ENCODE measurements at regions not wholly inside any gene's neighbourhood (a gene's known extent, or its start where the extent isn't known, plus 50 kb on each side); places are given as distances from the start of the nearest gene placed in this dataset.
A peak's percentile ranks its signal among the peaks of the same experiment; 100 is the strongest.
"Not testable (repeated sequence)": the region's sequence is repeated elsewhere in the genome, so short reads cannot be mapped to it uniquely, and the experiment has no call there.

- DNase-seq (ENCODE audit: low spot score): no peak
Measured at GRCh38 chr6:27854421-27854820, 57.8 kb downstream of the OR2B2 start.

- no peak for DNase-seq (ENCODE audit: low spot score)
Measured at GRCh38 chr6:27851440-27851839, 60.8 kb downstream of the OR2B2 start.

DNA sequence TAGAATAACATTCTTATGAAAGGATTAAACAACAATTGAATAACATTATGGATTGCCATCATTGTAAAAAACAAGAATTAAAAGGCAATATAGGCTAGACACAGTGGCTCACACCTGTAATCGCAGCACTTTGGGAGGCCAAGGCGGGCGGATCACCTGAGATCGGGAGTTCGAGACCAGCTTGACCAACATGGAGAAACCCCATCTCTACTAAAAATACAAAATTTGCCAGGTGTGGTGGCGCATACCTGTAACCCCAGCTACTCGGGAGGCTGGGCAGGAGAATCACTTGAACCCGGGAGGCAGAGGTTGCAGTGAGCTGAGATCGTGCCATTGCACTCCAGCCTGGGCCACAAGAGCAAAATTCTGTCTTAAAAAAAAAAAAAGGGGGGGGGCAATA is 63.2 kb downstream of the OR2B2 start:
- DNase-seq (ENCODE audit: low spot score): not testable (repeated sequence)

DNA sequence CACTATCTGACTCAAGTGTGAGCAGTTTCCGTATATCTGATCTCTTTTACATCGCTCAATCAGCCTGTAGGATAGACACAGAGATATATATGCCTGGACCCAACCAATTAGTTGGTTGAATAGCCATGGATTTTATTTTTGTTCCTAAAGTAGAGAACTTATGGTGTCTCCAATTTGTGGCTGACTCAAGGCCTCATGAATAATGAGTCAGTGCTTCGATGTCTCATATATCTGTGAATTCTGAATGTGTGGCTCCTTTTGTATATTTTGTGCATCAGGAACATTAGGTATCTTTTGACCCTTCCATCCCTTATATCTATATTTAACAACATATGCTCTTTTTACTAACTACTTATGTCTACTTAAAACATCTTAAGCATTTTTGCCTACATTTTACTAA is 64.5 kb downstream of the OR2B2 start:
- no peak for DNase-seq (ENCODE audit: low spot score)

DNA sequence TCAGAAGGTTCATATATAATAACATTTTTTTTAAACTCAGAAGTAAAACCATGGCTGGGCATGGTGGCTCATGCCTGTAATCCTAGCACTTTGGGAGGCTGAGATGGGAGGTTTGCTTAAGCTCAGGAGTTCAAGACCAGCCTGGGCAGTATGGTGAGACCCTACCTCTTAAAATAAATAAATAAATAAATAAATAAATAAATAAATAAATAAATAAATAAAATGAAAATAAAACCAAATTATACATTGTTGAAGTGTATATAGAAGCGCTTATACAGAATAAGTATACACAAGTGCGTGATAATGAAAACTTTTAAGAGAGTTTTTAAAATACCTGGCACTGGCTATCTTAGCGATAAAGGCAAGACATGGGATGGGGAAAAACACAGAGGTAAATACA is 71.6 kb downstream of the OR2B2 start:
- DNase-seq (ENCODE audit: low spot score): no peak

DNA sequence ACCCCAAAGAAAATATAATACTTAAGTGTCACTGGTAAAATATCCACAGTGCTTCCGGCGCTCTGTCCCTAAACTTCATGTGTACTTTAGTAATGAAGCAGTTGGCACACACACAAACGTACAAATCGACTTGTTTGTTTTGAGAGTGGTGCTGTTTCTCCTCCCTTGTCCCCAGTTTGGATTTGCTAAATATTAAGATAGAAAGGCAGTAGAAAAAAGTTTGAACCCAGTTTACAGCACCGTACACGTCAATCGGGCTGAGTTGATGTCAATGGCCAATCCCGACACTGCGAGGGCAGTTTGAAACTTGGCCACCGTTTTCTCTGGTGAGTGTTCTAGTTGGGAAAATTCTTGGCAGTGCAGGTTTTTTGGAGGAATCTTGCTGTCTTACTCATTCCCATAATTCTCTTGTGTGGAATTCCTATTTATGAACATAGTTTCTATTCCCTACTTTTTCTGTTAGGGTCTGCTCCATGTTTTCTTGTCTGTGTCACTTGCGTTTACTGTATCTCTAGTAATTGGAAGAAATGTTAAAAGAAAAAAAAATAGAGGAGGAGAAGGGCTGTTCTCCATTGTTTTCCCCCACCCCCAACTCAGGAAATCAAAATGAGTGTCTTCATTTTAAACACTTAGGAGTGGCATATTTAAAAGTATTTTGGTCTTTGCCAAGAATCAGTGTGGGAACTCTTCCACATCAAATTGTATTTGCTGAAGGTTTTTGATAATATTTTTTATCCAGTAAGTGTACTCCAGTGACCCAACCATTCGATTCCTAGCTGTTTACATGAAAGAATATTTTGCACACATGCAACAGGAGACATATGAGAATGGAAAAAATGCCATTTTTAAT is 72.3 kb downstream of the OR2B2 start:
- DNase-seq (ENCODE audit: low spot score): peak; percentile 19

- DNase-seq (ENCODE audit: low spot score): no peak
Measured at GRCh38 chr6:27838945-27839625, 73.1 kb downstream of the OR2B2 start.

DNA sequence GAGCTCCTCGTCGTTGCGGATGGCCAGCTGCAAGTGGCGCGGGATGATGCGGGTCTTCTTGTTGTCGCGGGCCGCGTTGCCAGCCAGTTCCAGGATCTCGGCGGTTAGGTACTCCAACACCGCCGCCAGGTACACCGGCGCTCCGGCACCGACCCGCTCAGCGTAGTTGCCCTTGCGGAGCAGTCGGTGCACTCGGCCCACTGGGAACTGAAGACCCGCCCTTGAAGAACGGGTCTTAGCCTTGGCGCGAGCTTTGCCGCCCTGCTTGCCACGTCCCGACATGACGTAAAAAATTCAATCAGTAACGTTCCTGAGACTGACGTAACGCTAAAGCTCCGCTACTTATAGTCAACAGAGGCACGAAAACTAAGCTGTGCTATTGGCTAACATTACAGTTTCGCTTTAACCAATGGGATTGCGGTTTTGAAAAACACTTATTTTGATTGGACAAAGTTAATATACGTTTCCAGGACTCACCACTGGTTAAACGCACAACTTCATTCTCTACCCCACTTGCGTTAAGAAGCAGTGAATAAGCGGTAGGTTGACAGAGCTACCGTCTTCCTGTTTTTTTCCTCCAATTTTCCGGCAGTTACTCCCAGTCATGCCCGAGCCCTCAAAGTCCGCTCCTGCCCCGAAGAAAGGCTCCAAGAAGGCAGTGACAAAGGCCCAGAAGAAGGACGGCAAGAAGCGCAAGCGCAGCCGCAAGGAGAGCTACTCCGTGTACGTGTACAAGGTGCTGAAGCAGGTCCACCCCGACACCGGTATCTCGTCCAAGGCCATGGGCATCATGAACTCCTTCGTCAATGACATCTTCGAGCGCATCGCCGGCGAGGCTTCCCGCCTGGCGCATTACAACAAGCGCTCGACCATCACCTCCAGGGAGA is 73.9 kb downstream of the OR2B2 start:
- DNase-seq (ENCODE audit: low spot score): peak; percentile 95

DNA sequence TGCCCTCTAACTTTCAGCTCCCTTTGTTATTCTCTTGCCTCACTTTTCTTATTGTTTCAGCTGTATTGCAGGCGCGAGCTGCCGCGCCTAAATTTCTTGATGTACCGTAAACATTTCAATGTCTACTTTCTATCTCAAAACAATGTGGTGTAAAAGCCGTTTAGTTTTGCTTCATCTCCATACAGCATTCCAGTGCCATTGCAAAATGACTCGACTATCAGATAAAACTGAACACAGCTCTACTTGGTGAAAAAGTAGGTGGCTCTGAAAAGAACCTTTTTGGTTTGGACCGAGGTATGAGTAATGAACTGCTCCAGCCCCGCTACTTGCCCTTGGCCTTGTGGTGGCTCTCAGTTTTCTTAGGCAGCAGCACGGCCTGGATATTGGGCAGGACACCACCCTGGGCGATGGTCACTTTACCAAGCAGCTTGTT is 74.6 kb downstream of the OR2B2 start:
- no peak for DNase-seq (ENCODE audit: low spot score)

GRCh38 chr6:27836783-27837624 is 75.2 kb downstream of the OR2B2 start:
- DNase-seq (ENCODE audit: low spot score): peak; percentile 63

GRCh38 chr6:27836141-27836782 is 75.9 kb downstream of the OR2B2 start:
- no peak for DNase-seq (ENCODE audit: low spot score)

DNA sequence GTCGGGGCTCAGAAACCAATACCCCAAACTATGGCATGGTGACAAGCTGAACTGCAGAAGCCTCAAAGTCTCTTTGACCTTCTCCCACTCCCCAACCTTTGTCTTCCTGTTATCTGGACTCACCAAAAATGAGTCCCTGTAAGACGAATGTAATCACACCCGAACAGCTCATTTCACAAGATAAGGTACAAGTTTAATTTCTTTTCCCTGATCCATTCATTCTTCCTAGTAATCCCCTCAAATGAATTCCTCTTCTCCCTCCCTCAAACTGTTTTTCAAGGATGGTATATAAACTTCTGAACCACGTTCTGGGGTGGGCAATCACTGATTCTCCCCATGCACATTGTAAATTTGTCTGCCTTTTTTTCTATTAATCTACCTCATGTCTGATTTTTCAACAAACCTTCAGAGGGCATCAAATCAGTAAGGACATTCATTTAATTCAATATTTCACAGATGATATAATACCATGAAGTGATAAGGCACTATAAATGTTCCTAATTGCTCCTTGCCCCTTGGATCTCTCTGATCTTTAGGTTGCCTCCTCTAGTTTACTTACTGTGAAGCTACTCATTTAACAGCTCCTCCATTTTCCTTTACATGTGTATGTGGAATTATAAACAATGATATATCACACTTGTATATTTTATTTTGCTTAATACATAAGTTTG is 77.2 kb downstream of the OR2B2 start:
- DNase-seq (ENCODE audit: low spot score): no peak

DNA sequence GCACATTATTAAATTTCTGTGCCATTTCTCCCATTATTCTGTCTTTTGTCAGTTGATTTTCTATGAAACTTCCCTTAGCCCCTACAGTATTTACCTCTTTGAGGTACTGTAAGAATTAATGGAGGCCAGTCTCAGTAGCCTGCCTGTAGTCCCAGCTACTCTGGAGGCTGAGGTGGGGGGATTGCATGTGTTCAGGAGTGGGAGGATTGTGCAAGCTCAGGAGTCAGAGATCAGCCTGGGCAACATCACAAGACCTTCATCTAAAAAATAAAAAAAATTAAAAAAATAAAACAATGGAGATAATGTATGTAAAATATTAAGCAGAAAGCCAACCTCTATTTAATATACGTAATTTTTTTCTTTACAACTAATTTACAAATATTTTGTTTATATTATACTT is 77.8 kb downstream of the OR2B2 start:
- no peak for DNase-seq (ENCODE audit: low spot score)

DNA sequence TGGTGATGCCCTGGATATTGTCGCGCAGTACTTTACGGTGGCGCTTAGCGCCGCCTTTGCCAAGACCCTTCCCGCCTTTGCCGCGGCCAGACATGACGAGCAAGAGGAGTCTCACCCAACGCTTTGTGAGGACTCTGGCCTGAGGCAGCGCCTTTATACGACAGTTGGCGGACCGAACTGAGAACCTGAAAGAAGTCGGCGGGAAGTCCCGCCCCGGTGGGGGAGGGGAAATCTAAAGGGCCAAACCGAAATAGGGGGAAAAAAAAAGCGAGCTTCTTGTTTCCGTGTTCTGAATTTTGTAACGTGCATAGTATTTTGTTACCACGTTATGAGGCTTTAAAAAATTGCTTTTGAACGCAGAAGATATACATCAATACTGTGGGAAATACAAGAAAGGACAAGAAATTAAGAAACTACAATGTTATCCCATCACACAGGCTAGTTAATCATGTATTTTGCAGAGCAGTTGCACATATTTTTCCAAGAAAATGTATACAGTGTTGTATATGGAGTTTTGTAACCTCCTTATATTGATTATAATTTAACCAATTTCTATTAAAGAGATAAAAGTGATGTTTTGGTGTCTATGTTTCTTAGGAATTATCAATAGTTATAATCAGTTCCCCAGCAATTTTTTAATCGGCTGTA is 80.6 kb downstream of the OR2B2 start:
- peak; percentile 86 for DNase-seq (ENCODE audit: low spot score)

DNA sequence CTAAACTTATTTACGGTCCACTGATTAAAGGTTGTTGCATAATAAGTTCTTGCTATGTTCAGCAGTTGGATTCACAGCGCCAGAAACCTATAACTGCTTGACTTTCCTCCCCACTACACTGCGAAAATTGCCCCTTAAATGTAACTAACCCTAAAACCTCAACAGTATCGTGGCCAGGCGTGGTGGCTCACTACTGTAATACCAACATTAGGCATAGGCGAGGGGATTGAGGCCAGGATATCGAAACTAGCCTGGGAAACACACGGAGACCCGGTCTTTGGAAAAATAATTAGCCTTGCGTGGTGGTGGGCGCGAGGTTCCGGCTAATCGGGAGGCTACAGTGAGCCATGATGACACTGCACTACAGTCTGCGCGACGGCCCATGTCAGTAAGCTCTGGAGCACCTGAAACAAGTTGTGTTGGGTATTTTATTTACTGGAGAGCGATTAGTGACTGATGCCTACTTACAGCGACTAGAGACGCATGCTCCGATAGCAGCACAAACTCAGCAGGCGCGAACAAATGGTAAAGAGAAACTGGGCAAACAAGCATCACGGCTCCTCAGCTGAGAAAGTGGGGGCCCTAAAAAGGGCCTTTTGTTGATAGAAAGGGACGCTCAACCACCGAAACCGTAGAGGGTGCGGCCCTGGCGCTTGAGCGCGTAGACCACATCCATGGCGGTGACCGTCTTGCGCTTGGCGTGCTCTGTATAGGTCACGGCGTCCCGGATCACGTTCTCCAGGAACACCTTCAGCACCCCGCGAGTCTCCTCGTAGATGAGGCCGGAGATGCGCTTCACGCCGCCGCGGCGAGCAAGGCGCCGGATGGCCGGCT is 81.4 kb downstream of the OR2B2 start:
- DNase-seq (ENCODE audit: low spot score): peak; percentile 37

DNA sequence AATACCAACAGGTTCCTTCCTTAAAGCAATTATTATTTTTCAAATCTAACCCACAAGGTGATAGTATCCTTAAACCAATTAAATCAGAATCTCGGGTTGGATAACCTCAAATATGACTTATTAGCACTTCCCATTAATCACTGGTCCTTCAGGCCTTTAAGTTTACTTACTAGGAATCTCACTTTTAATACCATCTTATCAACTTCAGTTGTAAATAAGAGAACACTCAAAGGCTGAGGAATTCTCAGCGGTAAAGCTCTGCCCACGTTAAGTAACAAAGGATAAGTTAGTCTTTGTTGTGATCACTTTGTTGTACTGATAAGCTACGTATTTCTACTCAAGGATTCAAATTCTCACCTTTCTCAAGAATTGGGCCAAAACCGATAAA is 82.0 kb downstream of the OR2B2 start:
- DNase-seq (ENCODE audit: low spot score): no peak

- DNase-seq (ENCODE audit: low spot score): no peak
Measured at GRCh38 chr6:27829453-27830211, 82.6 kb downstream of the OR2B2 start.

DNA sequence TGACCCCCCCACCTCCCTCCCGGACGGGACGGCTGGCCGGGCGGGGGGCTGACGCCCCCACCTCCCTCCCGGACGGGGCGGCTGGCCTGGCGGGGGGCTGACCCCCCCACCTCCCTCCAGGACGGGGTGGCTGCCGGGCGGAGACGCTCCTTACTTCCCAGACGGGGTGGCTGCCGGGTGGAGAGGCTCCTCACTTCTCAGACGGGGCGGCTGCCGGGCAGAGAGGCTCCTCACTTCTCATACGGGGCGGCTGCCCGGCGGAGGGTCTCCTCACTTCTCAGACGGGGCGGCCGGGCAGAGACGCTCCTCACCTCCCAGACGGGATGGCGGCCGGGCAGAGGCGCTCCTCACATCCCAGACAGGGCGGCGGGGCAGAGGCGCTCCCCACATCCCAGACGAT is 84.7 kb downstream of the OR2B2 start:
- DNase-seq (ENCODE audit: low spot score): not testable (repeated sequence)

All from CD4-positive, alpha-beta T cell treated with Interleukin-15 for 4 hours (primary cell).